SW480 (cell line): ENCODE measurements at regions not wholly inside any gene's neighbourhood (a gene's known extent, or its start where the extent isn't known, plus 50 kb on each side); places are given as distances from the start of the nearest gene placed in this dataset.
"Not testable (repeated sequence)": the region's sequence is repeated elsewhere in the genome, so short reads cannot be mapped to it uniquely, and the experiment has no call there.

Source experiments
- DNase-seq: peaks from one replicate; pipeline ENCODE4 v3.0.0-alpha.2; 2016; ENCODE audit warnings: low spot score

DNA sequence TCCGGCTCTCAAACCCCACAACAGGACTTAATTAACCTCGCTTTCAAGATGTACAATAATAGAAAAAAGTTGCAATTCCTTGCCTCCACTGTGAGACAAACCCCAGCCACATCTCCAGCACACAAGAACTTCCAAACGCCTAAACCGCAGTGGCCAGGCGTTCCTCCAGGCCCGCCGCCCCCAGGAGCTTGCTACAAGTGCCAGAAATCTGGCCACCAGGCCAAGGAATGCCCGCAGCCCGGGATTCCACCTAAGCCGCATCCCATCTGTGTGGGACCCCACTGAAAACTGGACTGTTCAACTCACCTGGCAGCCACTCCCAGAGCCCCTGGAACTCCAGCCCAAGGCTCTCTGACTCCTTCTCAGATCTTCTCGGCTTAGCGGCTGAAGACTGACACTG, 262.5 kb downstream of the SMARCA2 start:
- not testable (repeated sequence) for DNase-seq

DNA sequence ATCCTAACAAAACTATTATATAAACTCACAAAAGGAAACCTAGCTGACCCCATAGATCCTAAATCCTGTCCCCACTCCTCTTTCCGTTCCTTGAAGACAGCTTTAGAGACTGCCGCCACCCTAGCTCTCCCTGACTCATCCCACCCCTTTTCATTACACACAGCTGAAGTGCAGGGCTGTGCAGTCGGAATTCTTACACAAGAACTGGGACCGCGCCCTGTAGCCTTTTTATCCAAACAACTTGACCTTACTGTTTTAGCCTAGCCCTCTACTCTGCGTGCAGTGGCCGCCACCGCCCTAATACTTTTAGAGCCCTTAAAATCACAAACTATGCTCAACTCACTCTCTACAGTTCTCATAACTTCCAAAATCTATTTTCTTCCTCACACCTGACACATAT, 264.0 kb downstream of the SMARCA2 start:
- DNase-seq = not testable (repeated sequence)

DNA sequence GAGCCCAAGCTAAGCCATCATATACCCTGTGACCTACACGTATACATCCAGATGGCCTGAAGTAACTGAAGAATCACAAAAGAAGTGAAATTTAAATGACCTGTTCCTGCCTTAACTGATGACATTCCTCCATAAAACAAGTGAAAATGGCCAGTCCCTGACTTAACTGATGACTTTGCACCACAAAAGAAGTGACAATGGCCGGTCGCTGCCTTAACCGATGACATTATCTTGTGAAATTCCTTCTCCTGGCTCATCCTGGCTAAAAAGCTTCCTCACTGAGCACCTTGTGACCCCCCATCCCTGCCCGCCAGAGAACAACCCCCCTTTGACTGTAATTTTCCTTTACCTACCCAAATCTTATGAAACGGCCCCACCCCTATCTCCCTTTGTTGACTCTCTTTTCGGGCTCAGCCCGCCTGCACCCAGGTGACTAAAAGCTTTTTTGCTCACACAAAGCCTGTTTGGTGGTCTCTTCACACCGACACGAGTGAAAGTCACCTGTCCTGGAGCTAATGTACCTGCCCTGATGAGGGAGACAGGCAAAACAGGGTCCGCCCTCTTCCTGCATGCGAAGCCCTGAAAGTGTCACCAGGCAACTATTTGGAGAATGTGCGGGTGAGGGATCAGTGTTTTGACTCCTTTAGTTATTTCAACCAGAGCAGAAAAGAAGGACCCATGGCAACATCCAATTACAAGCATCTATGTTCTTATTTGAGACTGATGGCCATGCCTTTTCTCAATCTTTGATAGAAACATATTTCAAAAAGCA, 266.1 kb downstream of the SMARCA2 start:
- peak; percentile 28 for DNase-seq

DNA sequence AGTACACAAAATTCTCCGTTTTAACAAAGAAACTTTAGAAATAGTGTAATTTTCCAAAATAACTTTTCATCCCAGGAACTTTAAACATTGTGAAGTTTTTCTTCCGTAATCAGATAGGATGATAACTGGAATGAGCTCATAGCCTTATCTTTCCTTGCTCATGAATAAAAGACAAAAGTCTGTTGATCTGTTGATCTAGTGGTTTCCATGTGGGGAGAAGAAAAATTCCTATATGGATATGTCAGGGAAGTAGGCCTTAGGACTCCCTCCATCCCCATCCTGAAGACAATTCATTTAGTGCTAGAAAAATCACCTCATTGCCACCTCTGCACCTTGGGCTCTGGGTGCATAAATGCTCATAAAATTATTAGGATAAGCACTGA, 266.6 kb downstream of the SMARCA2 start:
- DNase-seq = no peak

DNA sequence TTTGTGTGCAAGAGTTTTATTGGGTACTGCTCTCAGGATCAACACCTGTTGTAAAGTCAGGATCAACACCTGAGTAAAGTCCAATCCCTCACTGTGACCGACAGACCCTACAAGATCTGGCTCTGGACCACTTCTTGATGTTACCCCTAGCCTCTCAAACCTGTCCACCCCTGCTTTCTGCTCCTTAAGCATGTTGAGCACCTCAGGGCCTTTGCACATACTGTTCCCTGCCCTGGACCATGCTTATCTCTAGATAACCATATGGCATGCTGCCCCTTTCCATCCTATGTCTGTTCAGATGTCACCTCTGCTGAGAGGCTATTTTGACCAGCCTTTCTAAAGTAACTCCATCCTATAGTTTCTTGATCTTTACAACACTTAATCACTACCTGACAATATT, 269.6 kb downstream of the SMARCA2 start:
- no peak for DNase-seq

DNA sequence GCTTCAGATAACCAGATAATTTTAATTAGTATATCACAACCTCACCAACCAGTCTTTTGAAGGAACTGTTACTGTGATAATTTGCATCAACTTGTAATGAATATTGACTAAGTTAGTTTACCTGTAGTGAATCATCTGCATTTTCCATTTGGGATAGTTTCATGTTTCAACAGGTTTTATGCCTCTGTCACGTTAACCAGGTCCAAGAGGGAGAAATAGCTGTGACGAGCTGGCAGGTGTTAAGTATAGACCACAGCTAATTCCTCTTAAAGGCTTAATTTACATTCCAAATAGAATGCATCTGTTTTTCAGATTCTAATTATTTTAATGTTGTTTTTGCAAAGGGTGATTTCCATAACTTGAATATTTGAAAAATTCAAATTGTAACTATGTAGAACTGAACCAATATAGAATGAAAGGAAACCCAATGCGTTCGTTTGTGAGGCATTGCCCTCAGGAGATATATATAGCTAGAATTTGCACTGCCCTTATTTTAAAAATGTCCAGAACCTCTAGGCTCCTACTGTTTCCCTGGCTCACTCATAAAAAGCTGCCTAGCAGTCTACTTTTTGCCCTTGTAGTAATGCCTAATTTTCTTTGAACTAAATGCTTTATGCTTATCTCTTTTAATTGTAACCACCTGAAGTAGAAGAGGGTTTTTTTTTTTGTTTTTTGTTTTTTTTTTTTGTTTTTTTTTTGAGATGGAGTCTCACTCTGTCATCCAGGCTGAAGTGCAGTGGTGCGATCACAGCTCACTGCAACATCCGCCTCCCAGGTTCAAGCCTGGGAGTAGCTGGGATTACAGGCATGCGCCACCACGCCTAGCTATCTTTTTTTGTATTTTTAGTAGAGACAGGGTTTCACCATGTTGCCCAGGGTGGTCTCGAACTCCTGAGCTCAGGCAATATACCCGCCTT, 270.5 kb downstream of the SMARCA2 start:
- DNase-seq = no peak

DNA sequence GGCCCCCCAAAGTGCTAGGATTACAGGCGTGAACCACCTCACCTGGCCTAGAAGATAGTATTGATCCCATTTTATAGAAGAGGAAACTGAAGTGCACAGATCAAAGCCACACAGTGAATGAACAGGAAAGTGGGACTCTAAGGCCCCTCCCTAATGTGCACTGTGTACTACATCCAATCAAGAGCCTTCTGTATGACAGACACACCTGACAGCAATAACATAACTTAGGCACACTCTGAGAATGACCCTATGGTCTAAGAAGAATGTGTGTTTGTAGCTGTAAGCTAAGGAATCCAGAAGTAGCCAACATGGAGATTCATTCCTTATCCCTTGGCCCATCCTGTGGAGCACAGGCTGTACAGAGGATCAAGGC, 271.2 kb downstream of the SMARCA2 start:
- DNase-seq = no peak

DNA sequence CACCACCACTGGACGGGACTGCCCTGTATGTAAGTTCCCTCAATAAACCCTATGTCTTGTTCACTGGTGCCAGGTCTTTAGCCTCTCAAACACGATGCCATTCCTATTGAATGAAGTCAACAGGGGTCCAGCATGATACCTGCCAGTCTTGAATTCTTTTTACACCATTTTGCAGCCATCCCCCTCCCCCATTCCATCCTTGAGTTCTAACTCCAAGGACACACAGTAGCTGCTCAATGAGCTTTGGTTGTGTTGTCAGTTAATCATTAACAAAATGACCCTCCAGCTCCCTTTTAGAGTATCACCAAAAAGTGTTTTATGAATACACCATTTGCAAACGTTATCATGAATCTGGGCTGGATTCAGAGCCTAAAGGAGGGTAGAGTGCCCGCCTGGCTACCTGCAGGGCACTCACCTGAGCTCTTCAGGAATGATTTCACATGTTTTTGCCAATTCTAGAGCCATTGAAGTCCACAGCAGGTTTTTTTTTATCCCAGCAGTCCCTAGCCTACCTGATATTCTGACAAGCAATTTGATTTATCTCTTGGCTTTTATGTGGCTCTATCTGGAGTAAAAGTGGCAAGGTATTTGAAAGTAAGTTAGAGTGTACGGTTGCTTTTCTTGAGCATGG, 271.8 kb downstream of the SMARCA2 start:
- DNase-seq = no peak

DNA sequence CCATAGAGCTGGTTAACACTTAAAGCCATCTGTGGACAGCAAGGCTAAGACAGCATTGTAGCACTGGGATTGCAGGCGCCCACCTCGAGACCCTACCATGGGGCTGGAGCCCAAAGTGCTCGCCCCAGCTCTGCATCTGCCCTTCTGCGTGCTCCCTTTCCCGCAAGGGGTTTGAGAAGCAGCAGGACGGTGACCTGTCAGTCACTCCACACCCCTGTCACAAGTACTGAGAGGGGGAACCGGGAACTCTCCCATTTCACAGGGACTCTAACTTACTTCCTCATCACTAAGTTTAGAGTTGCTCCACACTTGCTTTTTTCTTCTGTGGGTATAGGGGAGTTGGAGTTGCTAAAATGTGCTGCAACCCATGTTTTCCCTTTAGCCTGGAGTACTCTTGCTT, 273.2 kb downstream of the SMARCA2 start:
- no peak for DNase-seq

DNA sequence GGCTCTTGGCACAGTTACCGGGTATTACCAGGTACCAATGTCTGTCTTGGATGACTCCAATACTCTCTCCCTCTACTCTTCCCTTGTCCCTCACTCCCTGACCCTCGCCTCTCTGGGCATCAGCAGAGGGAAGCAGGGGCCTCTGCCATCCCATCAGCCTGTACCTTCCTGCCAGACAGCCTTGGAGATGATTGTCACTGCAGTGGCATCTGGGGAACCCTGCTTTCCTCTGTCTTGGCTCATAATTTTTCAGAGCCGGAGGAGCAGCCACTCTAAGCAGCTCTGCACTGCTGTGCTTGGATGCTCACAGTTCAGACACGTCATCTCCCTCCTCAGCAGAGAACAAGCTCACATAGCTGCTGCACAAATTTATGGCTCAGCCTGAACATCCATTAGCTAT, 274.1 kb downstream of the SMARCA2 start:
- DNase-seq = no peak

DNA sequence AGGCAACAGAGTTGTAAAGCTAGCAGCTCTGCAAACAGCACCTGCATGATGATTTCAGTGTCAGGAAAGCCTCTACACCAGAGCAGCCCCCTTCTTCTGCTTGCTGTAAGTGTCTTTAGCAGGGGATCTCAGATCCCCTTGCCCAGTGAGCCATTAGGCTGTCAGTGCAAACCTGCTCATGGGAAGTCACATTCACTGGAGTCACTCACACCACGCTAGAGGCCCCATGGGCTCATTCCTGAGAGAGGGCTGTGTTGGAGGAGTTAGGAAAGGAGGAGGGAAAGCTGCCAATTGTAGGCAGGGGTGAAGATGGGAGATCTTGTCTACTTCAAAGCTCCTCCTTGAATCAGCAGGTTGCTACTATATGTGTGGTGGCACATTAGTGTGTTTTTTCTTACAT, 275.2 kb downstream of the SMARCA2 start:
- DNase-seq = no peak

DNA sequence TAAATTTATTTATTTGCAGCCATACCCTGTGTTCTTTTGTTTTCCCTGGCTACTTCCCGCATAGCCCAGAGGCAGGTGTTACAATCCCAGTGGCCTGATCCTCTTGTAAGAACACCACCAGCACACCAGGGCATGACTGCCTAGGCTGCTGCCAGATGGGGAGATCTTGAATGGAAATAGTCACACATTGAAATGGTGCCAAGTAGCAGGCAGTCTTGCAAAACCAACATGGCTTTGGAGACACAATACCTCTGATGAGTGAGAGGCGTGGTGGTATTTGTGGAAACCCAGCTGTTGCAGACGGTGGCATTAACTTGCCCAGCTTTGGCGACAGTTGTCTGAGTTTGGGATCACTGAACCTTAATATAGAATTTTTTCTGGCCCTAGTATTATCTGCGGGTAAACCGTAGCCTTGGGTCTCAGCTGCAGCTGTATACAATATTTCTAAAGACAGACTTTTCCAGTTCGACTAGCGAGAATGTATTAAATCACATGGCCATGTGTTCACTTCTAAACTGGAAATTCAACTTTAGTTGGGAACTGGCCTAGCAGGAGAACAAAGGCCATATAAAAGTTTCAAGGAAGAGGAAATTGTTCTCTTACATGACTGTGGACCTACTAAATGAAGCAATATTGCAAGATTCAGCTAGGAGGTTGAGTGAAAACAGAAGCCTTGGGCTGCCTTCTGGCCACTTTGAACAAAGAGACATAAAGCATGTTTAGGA, 277.0 kb downstream of the SMARCA2 start:
- DNase-seq = no peak

DNA sequence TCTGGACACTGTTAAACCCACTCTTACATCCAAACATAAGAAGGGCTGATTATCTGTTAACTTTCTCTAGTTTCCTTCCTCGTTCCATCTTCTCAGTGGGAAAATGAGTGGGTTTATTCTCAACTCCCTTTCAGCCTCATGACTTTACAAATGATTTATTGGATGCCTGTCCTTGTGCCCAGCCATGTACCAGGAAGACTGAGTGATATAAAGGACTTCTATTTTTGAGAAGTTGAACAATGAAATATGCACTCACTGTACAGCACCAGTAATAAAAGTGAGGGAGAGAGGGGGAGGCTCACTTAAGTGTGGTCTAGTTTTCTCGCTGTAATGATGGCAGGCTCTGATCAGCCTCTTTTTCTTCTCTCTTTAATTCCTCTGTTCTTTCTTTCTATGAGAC, 277.6 kb downstream of the SMARCA2 start:
- DNase-seq = no peak

DNA sequence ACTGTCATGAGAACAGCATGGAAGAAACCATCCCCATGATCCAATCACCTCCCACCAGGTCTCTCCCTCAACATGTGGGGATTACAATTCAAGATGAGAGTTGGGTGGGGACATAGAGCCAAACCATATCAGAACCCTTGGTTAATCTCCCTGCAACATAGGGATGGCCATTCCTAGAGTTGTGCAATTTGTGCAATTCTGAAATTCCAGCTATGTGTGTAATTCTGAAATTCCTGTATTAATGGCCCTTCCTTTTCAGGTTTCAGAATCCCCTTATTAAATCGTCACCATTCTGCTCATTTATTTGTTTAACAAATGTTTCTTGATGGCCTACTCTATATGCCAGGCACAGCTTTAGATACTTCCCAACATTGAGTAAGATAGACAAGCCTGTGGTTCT, 282.6 kb downstream of the SMARCA2 start:
- DNase-seq = no peak

DNA sequence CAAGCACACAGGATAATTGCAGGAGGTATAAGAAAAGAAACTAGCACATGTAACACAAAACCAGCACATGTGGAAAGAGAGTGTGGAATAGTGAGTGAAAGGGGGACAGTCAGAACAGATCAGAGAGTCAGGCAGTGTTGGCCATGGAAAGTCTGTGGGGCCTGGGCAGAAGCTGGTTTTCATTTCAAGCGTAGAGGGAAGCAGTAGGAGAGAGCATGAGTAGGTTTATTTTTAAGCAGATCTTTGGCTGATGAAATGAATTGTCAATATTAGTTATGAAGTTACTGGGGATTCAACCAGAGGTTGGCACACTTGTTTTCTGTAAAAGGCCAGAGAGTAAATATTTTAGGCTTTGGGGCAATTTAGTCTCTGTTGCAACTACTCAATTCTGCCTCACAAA, 283.1 kb downstream of the SMARCA2 start:
- no peak for DNase-seq

DNA sequence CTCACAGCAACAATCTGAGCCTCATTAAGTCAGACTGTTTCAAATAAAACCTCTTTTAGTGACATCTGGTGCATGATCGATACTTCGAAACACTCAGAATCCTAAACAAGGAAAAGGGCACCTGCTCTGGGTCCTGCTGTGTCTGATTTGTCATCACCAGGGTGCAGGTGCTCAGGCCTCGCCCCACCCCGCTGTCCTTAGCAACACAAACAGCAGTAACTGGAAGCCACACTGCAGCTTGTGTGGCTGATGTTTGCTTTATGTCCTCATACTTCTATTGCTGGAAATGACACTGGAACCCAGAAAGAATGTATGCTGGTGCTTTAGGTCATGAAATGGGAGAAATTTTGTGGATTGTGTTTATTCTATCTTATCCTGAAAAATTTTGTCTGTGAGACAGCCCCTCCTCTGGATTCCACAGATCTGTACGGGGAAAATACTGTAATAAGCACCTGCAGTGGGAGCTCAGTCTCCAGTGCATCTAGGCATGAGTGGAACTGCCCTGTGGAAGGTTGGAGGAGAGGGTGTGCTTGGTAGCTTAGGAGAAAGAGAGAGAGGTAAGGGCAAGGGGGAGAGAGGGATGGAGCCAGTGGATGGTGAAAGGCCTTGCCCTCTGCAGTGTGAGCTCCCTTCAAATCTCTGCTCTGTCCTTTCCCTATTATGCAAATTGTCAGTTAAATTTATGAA, 284.2 kb downstream of the SMARCA2 start:
- DNase-seq = peak; percentile 44

DNA sequence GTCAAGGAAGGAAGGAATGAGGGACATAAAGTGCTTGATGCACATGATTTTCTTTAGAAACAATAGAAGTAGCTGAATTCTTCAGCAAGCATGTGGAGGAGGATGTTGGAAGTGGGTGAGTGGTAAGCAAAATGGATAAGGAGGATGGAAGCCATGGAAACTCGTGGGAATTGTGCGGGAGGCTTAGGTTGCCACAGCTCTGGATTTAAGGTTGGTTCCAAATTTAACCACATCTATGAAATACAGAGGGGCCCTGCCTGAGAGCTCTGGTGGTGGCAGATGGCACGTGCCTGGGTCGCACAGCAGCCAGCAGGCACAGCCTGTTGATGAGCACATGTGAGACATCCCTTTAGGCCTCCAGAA, 284.7 kb downstream of the SMARCA2 start:
- DNase-seq = no peak

DNA sequence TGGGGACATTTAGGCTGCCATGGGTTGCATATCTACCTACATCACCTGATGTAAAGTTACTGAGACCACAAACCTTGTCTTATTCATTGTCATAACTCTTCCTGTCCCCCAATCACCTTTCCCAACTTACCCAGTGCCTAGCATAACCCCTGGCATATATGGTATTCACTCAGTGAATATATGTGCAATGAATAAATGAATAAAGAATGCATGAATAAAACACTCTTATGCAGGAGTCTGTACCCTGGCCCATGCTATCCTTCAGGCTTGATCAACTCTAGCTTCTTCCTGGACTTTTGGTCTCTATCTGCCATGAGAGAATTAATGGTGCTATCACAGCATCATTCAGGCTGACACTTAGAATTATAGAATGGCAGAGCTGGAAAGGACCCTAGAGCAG, 285.2 kb downstream of the SMARCA2 start:
- no peak for DNase-seq

DNA sequence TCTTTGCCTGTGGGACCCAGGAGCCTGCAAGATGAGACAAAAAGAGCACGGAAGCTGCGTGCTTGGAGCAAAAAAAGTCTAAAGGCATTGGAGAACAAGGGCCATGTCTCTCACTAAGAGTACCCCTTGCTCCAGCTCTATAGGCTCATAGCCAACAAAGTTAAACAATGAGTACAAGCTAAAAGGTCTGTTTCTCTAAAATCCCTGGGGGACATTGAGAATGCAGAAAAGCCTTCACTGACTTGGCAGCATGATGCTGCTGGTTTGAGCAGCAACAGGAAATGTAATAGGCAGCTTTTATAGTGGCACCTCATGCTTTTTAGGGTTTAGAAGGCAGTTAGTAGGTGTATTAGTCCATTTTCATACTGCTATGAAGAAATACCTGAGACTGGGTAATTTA, 287.5 kb downstream of the SMARCA2 start:
- DNase-seq = no peak

DNA sequence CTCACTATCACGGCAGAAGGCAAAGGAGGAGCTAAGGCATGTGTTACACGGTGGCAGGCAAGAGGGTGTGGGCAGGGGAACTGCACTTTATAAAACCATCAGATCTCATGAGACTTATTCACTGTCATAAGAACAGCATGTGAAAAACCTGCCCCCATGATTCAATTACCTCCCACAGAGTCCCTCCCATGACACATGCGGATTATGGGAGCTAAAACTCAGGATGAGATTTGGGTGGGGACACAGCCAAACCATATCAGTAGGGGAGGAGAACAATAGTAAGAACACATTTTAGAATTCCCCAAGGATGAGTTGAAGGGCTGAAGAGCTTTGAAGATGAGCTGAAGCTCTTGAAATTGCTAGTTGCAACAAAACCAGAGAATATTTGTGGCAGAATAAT, 287.9 kb downstream of the SMARCA2 start:
- DNase-seq = no peak

DNA sequence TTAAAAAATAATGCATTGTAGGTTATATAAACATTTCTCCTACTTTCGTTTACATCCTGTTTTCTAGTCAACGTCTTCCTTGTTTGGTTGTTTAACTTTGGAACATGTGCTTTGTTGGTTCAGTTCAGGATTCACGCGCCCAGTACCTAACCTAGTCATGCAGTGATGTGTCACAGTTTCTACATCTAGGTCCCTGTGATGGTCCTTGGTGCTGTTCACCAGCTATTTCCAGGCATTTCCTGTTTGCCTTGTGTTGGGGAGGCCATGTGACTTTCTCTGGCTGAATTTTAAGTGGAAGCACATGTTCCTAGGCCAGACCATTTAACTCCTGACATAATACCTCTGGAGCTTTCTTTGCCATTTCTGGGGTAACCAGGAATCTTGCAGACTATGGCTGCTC, 292.3 kb downstream of the SMARCA2 start:
- no peak for DNase-seq

DNA sequence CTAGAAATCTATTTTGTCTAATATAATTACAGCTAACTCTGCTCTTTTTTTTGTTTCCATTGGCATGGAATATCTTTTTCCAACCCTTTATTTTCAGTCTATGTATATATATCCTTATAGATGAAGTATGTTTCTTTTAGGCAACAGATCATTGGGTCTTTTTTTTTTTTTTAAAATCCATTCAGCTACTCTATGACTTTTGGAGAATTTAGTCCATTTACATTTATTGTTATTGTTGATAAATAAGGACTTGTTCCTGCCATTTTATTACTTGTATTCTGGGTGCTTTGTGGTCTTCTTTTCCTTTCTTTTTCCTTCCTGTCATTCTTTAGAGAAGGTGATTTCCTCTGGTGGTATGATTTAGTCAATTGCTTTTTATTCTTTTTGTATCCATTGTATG, 296.8 kb downstream of the SMARCA2 start:
- no peak for DNase-seq
